ENCODE measurements at regions not wholly inside any gene's neighbourhood (a gene's known extent, or its start where the extent isn't known, plus 50 kb on each side); places are given as distances from the start of the nearest gene placed in this dataset.

DNA sequence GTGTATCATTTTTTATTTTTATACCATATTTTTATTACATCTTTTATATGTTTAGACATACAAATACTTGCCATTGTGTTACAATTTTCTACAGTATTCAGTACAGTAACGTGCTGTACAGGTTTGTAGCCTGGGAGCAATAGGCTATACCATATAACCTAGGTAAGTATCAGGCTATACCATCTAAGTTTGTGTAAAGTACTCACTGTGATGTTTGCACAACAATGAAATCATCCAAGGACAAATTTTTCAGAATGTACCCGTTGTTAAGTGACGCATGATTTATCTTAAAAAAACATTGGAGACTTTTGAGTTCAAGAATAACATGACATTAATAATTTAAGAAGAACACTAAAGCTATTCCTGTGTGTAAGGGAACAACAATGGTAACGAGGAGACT is 96.0 kb upstream of the LEF1 start:
- 72% methylated on average over 4 of the region's 4 CpGs for WGBS (ENCODE audit: low lambda C conversion rate, missing lambda C conversion rate)
- TF ChIP-seq EZH2phosphoT487 (IDR thresholded peaks at IDR 0.05; ENCODE audit: low read depth, severe bottlenecking, unreplicated experiment) (no peak), EZH2 (IDR thresholded peaks at IDR 0.05; ENCODE audit: borderline replicate concordance) (no peak)
- no peak overlapping the region for H3K27ac ChIP-seq

DNA sequence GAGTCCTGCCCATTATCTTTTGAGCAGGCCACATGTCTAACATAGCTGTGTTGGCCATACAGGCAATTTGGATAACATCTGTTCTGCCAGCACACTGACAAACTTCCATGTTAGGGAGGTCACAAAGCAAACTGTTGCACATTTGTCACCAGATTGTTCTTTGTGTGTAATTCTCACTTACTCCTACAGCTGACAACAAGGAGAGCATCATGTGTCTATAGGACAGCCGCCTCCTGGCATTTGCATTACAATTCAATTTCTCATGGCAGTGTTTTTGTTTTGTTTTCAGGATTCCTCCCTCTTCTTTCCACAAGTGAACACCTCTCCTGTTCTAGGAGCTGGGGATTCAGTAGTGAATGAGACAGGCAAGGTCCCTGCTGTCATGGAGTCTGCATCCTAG is 94.3 kb upstream of the LEF1 start:
- H3K36me3 ChIP-seq (replicated peaks; ENCODE audit: insufficient read depth, low read depth): no peaks in the 10 kb centered on the region
- TF ChIP-seq EZH2 (IDR thresholded peaks at IDR 0.05; ENCODE audit: borderline replicate concordance) (no peak), EZH2phosphoT487 (IDR thresholded peaks at IDR 0.05; ENCODE audit: low read depth, severe bottlenecking, unreplicated experiment) (no peak)
- TF ChIP-seq, protein P1, sequence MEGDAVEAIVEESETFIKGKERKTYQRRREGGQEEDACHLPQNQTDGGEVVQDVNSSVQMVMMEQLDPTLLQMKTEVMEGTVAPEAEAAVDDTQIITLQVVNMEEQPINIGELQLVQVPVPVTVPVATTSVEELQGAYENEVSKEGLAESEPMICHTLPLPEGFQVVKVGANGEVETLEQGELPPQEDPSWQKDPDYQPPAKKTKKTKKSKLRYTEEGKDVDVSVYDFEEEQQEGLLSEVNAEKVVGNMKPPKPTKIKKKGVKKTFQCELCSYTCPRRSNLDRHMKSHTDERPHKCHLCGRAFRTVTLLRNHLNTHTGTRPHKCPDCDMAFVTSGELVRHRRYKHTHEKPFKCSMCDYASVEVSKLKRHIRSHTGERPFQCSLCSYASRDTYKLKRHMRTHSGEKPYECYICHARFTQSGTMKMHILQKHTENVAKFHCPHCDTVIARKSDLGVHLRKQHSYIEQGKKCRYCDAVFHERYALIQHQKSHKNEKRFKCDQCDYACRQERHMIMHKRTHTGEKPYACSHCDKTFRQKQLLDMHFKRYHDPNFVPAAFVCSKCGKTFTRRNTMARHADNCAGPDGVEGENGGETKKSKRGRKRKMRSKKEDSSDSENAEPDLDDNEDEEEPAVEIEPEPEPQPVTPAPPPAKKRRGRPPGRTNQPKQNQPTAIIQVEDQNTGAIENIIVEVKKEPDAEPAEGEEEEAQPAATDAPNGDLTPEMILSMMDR (IDR thresholded peaks at IDR 0.05; ENCODE audit: poor library complexity): no peak
- H3K79me2 ChIP-seq: no peaks in the 10 kb centered on the region
- H3K4me3 ChIP-seq: no peak overlapping the region
- WGBS (ENCODE audit: low lambda C conversion rate, missing lambda C conversion rate): 97% methylated on average over 1 of the region's 1 CpG
- H3K4me1 ChIP-seq (ENCODE audit: insufficient read depth): no peaks in the 10 kb centered on the region
- H3K27ac ChIP-seq: no peak overlapping the region
- H3K4me2 ChIP-seq: no peak overlapping the region
- H3K27me3 ChIP-seq: no peaks in the 10 kb centered on the region
- no peaks in the 10 kb centered on the region for H3K9me3 ChIP-seq (ENCODE audit: low read depth)
- DNase-seq (ENCODE audit: low spot score): no peak
- no peaks in the 10 kb centered on the region for H3K9me2 ChIP-seq (replicated peaks; ENCODE audit: insufficient read depth)
- no peak overlapping the region for H2AFZ ChIP-seq
- no peaks in the 10 kb centered on the region for H4K20me1 ChIP-seq (ENCODE audit: insufficient read depth, poor library complexity, severe bottlenecking)

More for the DNA sequence above, 96.0 kb upstream of the LEF1 start:
- H3K4me1 ChIP-seq (ENCODE audit: insufficient read depth): no peaks in the 10 kb centered on the region
- H3K36me3 ChIP-seq (replicated peaks; ENCODE audit: insufficient read depth, low read depth): no peaks in the 10 kb centered on the region
- H3K9me2 ChIP-seq (replicated peaks; ENCODE audit: insufficient read depth): no peaks in the 10 kb centered on the region
- H4K20me1 ChIP-seq (ENCODE audit: insufficient read depth, poor library complexity, severe bottlenecking): no peaks in the 10 kb centered on the region
- H3K79me2 ChIP-seq: no peaks in the 10 kb centered on the region
- no peaks in the 10 kb centered on the region for H3K27me3 ChIP-seq
- no peak overlapping the region for H3K4me3 ChIP-seq
- no peak overlapping the region for H2AFZ ChIP-seq
- no peak overlapping the region for H3K4me2 ChIP-seq
- no peaks in the 10 kb centered on the region for H3K9me3 ChIP-seq (ENCODE audit: low read depth)
- DNase-seq (ENCODE audit: low spot score): no peak

DNA sequence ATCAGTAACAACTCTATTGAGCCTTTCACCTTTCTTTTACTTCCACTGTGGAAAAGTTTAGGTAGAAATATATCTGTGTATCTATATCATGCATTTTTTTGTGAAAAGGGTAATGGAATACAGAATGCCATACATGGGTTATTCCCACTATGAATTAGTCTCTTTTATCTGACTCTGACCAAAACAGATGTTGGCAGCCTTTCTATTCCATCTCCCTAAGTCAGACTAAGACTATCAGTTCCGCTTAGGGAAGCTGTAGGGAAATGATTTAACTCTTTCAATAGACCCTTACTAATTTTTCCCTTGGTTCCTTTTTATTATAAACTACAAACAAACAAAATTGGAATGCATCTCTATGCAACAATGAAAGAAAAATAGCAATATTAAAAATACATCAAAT is 92.3 kb upstream of the LEF1 start:
- WGBS (ENCODE audit: low lambda C conversion rate, missing lambda C conversion rate): 72% methylated on average over 1 of the region's 1 CpG
- Histone ChIP-seq H3K9me2 (replicated peaks; ENCODE audit: insufficient read depth) (no peaks in the 10 kb centered on the region), H3K27ac (no peak overlapping the region), H3K4me3 (no peak overlapping the region), H3K9me3 (ENCODE audit: low read depth) (no peaks in the 10 kb centered on the region), H3K36me3 (replicated peaks; ENCODE audit: insufficient read depth, low read depth) (no peaks in the 10 kb centered on the region), H2AFZ (no peak overlapping the region), H3K27me3 (no peaks in the 10 kb centered on the region), H3K79me2 (no peaks in the 10 kb centered on the region), H3K4me2 (no peak overlapping the region), H4K20me1 (ENCODE audit: insufficient read depth, poor library complexity, severe bottlenecking) (no peaks in the 10 kb centered on the region), H3K4me1 (ENCODE audit: insufficient read depth) (no peaks in the 10 kb centered on the region)
- TF ChIP-seq, protein P1 (IDR thresholded peaks at IDR 0.05; ENCODE audit: poor library complexity): no peak
- TF ChIP-seq EZH2 (IDR thresholded peaks at IDR 0.05; ENCODE audit: borderline replicate concordance) (no peak), EZH2phosphoT487 (IDR thresholded peaks at IDR 0.05; ENCODE audit: low read depth, severe bottlenecking, unreplicated experiment) (no peak)
- DNase-seq (ENCODE audit: low spot score): no peak

DNA sequence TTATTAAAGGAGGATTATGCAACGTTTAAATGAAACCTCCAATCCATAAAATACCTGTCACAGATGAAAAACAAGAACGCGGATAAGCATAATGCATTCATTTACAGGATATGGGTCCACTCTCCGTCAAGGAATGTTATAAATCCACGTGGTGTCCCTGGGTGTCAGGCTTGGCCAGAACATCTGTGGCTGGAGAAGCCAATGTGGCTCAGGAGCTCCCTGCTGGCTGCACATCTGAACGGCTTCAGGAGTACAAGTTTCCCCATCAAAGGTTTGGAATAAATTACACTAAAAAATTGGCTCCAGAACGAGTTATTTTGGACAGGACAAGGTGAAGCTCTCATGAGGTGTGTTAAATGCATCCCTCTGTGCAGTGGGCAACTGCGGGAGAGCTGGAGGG is 87.8 kb upstream of the LEF1 start:
- WGBS (ENCODE audit: low lambda C conversion rate, missing lambda C conversion rate): 61% methylated on average over 8 of the region's 8 CpGs
- Histone ChIP-seq H3K36me3 (replicated peaks; ENCODE audit: insufficient read depth, low read depth) (no peaks in the 10 kb centered on the region), H3K27me3 (no peaks in the 10 kb centered on the region), H3K79me2 (no peaks in the 10 kb centered on the region), H3K27ac (no peak overlapping the region), H3K4me1 (ENCODE audit: insufficient read depth) (no peaks in the 10 kb centered on the region), H4K20me1 (ENCODE audit: insufficient read depth, poor library complexity, severe bottlenecking) (no peaks in the 10 kb centered on the region), H3K4me2 (no peak overlapping the region), H3K4me3 (no peak overlapping the region), H3K9me2 (replicated peaks; ENCODE audit: insufficient read depth) (no peaks in the 10 kb centered on the region), H3K9me3 (ENCODE audit: low read depth) (no peaks in the 10 kb centered on the region), H2AFZ (no peak overlapping the region)
- no peak for DNase-seq (ENCODE audit: low spot score)
- no peak for TF ChIP-seq EZH2 (IDR thresholded peaks at IDR 0.05; ENCODE audit: borderline replicate concordance)
- TF ChIP-seq EZH2phosphoT487 (IDR thresholded peaks at IDR 0.05; ENCODE audit: low read depth, severe bottlenecking, unreplicated experiment): no peak
- TF ChIP-seq, protein P1 (IDR thresholded peaks at IDR 0.05; ENCODE audit: poor library complexity): no peak
